ENCODE measurements at regions not wholly inside any gene's neighbourhood (a gene's known extent, or its start where the extent isn't known, plus 50 kb on each side); places are given as distances from the start of the nearest gene placed in this dataset.

DNA sequence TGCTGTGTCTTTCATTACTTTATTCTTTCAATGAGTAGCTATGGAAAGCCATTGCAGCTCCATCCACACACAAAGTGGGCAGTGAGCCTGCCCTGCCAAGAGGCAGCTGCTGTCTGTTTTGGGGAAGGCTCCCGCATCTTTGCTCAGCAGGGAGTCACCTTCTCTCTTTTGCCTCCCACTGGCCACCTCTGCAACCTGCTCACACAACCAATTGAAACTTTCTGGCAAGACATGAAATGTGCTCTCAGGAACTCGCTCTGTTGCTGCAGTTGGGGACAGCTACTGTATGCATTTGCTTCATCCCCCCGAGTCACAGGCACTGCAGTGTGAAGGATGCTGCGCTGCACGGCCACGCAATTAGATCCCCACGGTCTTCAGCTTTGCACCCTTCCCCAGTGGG lies 244.8 kb upstream of the NFE2L3 start:
- H3K4me1 ChIP-seq, result no peaks in the 10 kb centered on the region
- H3K27me3 ChIP-seq, result no peaks in the 10 kb centered on the region
- H3K36me3 ChIP-seq, result no peaks in the 10 kb centered on the region
- H3K9me3 ChIP-seq, result no peaks in the 10 kb centered on the region
- no peak overlapping the region for H3K4me3 ChIP-seq
- H3K27ac ChIP-seq, result no peak overlapping the region
- intact Hi-C loops (cut with DNase I), result no loop called here
- 93 to 95% methylated on average over 7 of the region's 7 CpGs for WGBS, 2 donors
- DNase-seq, result no peak
- TF ChIP-seq POLR2A (IDR thresholded peaks at IDR 0.05), result no peak
- TF ChIP-seq CTCF (IDR thresholded peaks at IDR 0.05), result no peak
- TF ChIP-seq EP300 (IDR thresholded peaks at IDR 0.05), result no peak
- no peak for TF ChIP-seq POLR2AphosphoS5 (IDR thresholded peaks at IDR 0.05)

- no peaks in the 10 kb centered on the region for H3K4me1 ChIP-seq
- TF ChIP-seq CTCF (IDR thresholded peaks at IDR 0.05) (no peak), EP300 (IDR thresholded peaks at IDR 0.05) (no peak), POLR2AphosphoS5 (IDR thresholded peaks at IDR 0.05) (no peak), POLR2A (IDR thresholded peaks at IDR 0.05) (no peak)
- H3K27me3 ChIP-seq, result no peaks in the 10 kb centered on the region
- no peak for DNase-seq
- 91% methylated on average over 5 of the region's 5 CpGs for WGBS, 2 donors
- no peak overlapping the region for H3K27ac ChIP-seq
- H3K36me3 ChIP-seq, result no peaks in the 10 kb centered on the region
- H3K9me3 ChIP-seq, result no peaks in the 10 kb centered on the region
- H3K4me3 ChIP-seq, result no peak overlapping the region
- intact Hi-C loops (cut with DNase I), result no loop called here
Measured at GRCh38 chr7:25907731-25908130, 244.3 kb upstream of the NFE2L3 start.

- H3K27me3 ChIP-seq, result no peaks in the 10 kb centered on the region
- 93 to 94% methylated on average over 1 of the region's 1 CpG for WGBS, 2 donors
- no peak overlapping the region for H3K27ac ChIP-seq
- no peak for DNase-seq
- intact Hi-C loops (cut with DNase I), result no loop called here
- H3K4me1 ChIP-seq, result no peaks in the 10 kb centered on the region
- TF ChIP-seq EP300 (IDR thresholded peaks at IDR 0.05), result no peak
- no peak for TF ChIP-seq POLR2AphosphoS5 (IDR thresholded peaks at IDR 0.05)
- no peak for TF ChIP-seq CTCF (IDR thresholded peaks at IDR 0.05)
- TF ChIP-seq POLR2A (IDR thresholded peaks at IDR 0.05), result no peak
- H3K4me3 ChIP-seq, result no peak overlapping the region
- H3K9me3 ChIP-seq, result no peaks in the 10 kb centered on the region
- no peaks in the 10 kb centered on the region for H3K36me3 ChIP-seq
Measured at GRCh38 chr7:25908154-25908949, 243.6 kb upstream of the NFE2L3 start.

- Histone ChIP-seq H3K27ac (no peak overlapping the region), H3K9me3 (no peaks in the 10 kb centered on the region), H3K4me1 (no peaks in the 10 kb centered on the region), H3K27me3 (peaks cover 0 to 2% (median 0%) of the 10 kb centered on the region in 3 donors), H3K36me3 (no peaks in the 10 kb centered on the region), H3K4me3 (no peak overlapping the region)
- intact Hi-C loops (cut with DNase I), result no loop called here
- TF ChIP-seq POLR2AphosphoS5 (IDR thresholded peaks at IDR 0.05), result no peak
- no peak for TF ChIP-seq CTCF (IDR thresholded peaks at IDR 0.05)
- no peak for TF ChIP-seq POLR2A (IDR thresholded peaks at IDR 0.05)
- no peak for DNase-seq
- 44 to 71% methylated on average over 7 of the region's 7 CpGs for WGBS, 2 donors
Measured at GRCh38 chr7:25911738-25912607, 240.0 kb upstream of the NFE2L3 start.

Measured in sigmoid colon (tissue), 6 donors.